ENCODE measurements at regions not wholly inside any gene's neighbourhood (a gene's known extent, or its start where the extent isn't known, plus 50 kb on each side); places are given as distances from the start of the nearest gene placed in this dataset.

DNA sequence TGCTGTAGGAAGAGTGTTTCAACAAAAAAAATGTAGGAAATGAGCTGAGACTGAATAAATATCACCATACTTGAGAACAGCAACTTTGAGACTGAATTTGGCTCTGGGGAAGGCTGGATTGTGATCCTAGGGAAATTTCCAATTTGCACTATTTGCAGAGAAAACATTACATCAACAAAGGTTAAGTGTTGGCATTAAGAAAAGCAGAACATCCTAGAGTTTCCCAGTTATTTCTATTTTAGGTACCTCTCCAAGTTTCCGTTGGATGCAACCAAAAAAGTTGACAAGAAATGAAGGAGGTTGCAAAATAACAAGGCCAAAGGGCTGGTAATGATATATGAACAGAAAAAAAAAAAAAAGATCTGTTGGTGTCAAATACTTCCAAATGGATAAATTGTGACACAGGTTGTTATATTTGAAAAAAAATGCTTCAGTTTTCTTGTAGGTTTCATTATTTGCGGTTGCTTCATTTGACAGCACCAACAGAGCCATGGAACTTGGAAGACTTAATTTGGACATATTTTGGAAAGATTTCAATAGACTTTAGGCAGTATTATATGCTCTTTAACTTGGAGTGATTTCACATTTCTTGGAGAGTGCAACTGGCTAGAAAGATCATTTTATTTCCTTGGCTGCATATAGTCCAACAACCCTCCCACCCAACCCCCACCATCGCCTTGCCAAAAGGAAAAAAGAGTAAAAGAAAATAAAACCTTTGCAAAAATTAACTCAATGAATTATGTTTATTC lies 230.8 kb downstream of the ZNF608 start:
- WGBS, 2 experiments (ENCODE audit: low coverage in 1 of 2, low lambda C conversion rate in 2 of 2, missing lambda C conversion rate in 2 of 2) = 41 to 51% methylated on average over 3 of the region's 3 CpGs
- Histone ChIP-seq H3K27me3 (replicated peaks; ENCODE audit: insufficient read depth) (no peaks in the 10 kb centered on the region), H3K79me2 (ENCODE audit: insufficient read depth) (no peaks in the 10 kb centered on the region), H3K36me3 (ENCODE audit: low read depth) (no peaks in the 10 kb centered on the region), H3K4me1 (ENCODE audit: insufficient read depth) (peaks cover 14% of the 10 kb centered on the region), H3K27ac (no peak overlapping the region), H3K9me3 (ENCODE audit: low read depth) (no peaks in the 10 kb centered on the region), H2AFZ (no peak overlapping the region), H3K4me2 (ENCODE audit: unreplicated experiment) (no peak overlapping the region), H3K4me3 (no peak overlapping the region), H3K9ac (no peak overlapping the region), H3K9me2 (ENCODE audit: insufficient read depth) (no peaks in the 10 kb centered on the region), H3F3A (ENCODE audit: insufficient read depth) (no peaks in the 10 kb centered on the region), H4K20me1 (ENCODE audit: insufficient read depth) (no peaks in the 10 kb centered on the region)
- no peak for DNase-seq
- TF ChIP-seq EZH2 (IDR thresholded peaks at IDR 0.05; ENCODE audit: insufficient read depth, poor library complexity, severe bottlenecking) = no peak
- no peak for TF ChIP-seq EZH2phosphoT487 (IDR thresholded peaks at IDR 0.05; ENCODE audit: insufficient read depth, low read depth)
- in situ Hi-C loops (cut with MboI) = no loop called here

DNA sequence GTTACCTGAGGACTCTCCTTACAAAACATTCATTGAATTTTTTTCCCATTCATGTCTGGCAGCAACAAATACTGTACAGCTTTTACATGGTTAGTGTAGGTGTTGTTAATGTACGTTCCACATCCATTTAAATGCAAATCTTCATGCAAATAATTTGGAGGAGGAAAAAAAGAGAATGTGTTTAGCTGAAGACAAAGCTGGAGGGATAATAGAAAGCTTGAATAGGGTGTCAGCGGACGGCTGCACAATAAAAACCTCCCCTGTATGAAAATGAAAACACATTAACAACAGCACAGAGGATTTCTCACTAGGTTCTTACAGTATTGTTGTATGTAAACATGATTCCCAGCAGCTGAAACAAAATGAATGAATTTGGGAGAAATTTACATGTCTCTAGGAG lies 231.5 kb downstream of the ZNF608 start:
- no peak overlapping the region for H3K4me2 ChIP-seq (ENCODE audit: unreplicated experiment)
- peaks cover 13% of the 10 kb centered on the region for H3K4me1 ChIP-seq (ENCODE audit: insufficient read depth)
- no peaks in the 10 kb centered on the region for H3F3A ChIP-seq (ENCODE audit: insufficient read depth)
- in situ Hi-C loops (cut with MboI) = no loop called here
- H3K9me2 ChIP-seq (ENCODE audit: insufficient read depth) = no peaks in the 10 kb centered on the region
- no peaks in the 10 kb centered on the region for H4K20me1 ChIP-seq (ENCODE audit: insufficient read depth)
- H3K27ac ChIP-seq = no peak overlapping the region
- no peaks in the 10 kb centered on the region for H3K9me3 ChIP-seq (ENCODE audit: low read depth)
- TF ChIP-seq EZH2 (IDR thresholded peaks at IDR 0.05; ENCODE audit: insufficient read depth, poor library complexity, severe bottlenecking) (no peak), EZH2phosphoT487 (IDR thresholded peaks at IDR 0.05; ENCODE audit: insufficient read depth, low read depth) (no peak)
- WGBS, 2 experiments (ENCODE audit: low coverage in 1 of 2, low lambda C conversion rate in 2 of 2, missing lambda C conversion rate in 2 of 2) = 91 to 99% methylated on average over 3 of the region's 3 CpGs
- H3K4me3 ChIP-seq = no peak overlapping the region
- H3K9ac ChIP-seq = no peak overlapping the region
- no peaks in the 10 kb centered on the region for H3K27me3 ChIP-seq (replicated peaks; ENCODE audit: insufficient read depth)
- no peak overlapping the region for H2AFZ ChIP-seq
- no peaks in the 10 kb centered on the region for H3K79me2 ChIP-seq (ENCODE audit: insufficient read depth)
- DNase-seq = no peak
- no peaks in the 10 kb centered on the region for H3K36me3 ChIP-seq (ENCODE audit: low read depth)

DNA sequence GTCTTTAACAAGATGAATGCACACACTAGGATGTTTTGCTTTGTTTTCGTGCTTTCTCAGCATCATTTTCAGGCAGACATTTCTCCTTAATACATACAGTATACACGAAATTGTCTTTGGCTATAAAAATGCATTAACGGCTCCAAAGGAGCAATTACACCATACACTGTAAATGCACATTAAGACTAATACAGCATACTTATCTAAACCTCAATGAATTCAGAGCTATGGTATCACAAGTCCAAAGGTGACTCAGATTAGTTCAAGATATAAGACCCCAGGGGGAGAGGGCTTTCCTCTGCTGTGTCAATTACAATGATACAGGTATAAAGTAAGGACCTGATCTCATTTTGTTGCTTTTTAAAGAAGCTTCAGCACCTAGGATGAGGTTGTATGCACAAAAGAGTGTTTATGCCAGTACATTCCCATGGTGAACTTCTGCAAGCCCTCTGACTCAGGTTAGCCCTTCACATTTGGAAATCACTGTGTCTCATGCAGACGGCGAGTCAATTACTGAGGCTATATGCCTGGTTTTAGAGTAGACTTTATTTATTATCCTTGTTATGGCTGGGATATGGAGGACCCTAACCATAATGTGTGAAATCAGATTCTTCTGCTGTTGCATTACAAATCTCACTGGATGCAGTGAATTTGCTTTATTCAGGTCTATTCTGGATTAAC lies 233.3 kb downstream of the ZNF608 start:
- H2AFZ ChIP-seq = no peak overlapping the region
- no peaks in the 10 kb centered on the region for H3K36me3 ChIP-seq (ENCODE audit: low read depth)
- no peaks in the 10 kb centered on the region for H4K20me1 ChIP-seq (ENCODE audit: insufficient read depth)
- H3K4me3 ChIP-seq = no peak overlapping the region
- TF ChIP-seq EZH2 (IDR thresholded peaks at IDR 0.05; ENCODE audit: insufficient read depth, poor library complexity, severe bottlenecking) (no peak), EZH2phosphoT487 (IDR thresholded peaks at IDR 0.05; ENCODE audit: insufficient read depth, low read depth) (no peak)
- H3K27ac ChIP-seq = no peak overlapping the region
- no peaks in the 10 kb centered on the region for H3K9me2 ChIP-seq (ENCODE audit: insufficient read depth)
- 82% methylated on average over 5 of the region's 5 CpGs for WGBS, 2 experiments (ENCODE audit: low coverage in 1 of 2, low lambda C conversion rate in 2 of 2, missing lambda C conversion rate in 2 of 2)
- H3K4me2 ChIP-seq (ENCODE audit: unreplicated experiment) = no peak overlapping the region
- no peaks in the 10 kb centered on the region for H3K9me3 ChIP-seq (ENCODE audit: low read depth)
- no peaks in the 10 kb centered on the region for H3K79me2 ChIP-seq (ENCODE audit: insufficient read depth)
- in situ Hi-C loops (cut with MboI) = no loop called here
- no peaks in the 10 kb centered on the region for H3F3A ChIP-seq (ENCODE audit: insufficient read depth)
- no peak overlapping the region for H3K9ac ChIP-seq
- no peaks in the 10 kb centered on the region for H3K27me3 ChIP-seq (replicated peaks; ENCODE audit: insufficient read depth)
- DNase-seq = peak; percentile 57
- H3K4me1 ChIP-seq (ENCODE audit: insufficient read depth) = no peaks in the 10 kb centered on the region

DNA sequence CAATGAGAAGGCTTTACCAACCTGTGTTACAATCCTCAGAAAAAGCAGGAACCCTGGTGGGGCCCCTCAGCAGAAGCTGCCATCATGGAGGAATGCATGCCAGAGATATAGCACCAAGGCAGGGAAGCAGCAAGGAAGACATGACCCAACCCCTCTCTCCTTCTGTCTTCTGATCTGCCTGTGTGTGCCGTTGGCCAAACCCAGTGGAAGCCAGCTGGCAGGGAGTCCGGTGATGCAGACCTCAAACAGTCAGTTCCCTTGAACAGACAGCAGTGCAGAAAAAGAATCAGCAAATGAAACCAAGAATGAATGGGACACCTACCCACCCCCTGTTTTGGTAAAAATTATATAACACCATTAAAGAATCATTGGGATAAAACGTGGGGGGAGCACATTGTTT lies 234.2 kb downstream of the ZNF608 start:
- H3K36me3 ChIP-seq (ENCODE audit: low read depth) = no peaks in the 10 kb centered on the region
- H3K79me2 ChIP-seq (ENCODE audit: insufficient read depth) = no peaks in the 10 kb centered on the region
- no peaks in the 10 kb centered on the region for H3F3A ChIP-seq (ENCODE audit: insufficient read depth)
- no peaks in the 10 kb centered on the region for H3K27me3 ChIP-seq (replicated peaks; ENCODE audit: insufficient read depth)
- H3K9ac ChIP-seq = no peak overlapping the region
- whole genome bisulfite sequencing, 2 experiments (ENCODE audit: low coverage in 1 of 2, low lambda C conversion rate in 2 of 2, missing lambda C conversion rate in 2 of 2) = 7 to 9% methylated on average over 3 of the region's 3 CpGs
- in situ Hi-C loops (cut with MboI) = no loop called here
- TF ChIP-seq EZH2 (IDR thresholded peaks at IDR 0.05; ENCODE audit: insufficient read depth, poor library complexity, severe bottlenecking) = no peak
- TF ChIP-seq EZH2phosphoT487 (IDR thresholded peaks at IDR 0.05; ENCODE audit: insufficient read depth, low read depth) = no peak
- no peak overlapping the region for H3K4me3 ChIP-seq
- H2AFZ ChIP-seq = no peak overlapping the region
- peak; percentile 55 for DNase-seq
- H3K4me1 ChIP-seq (ENCODE audit: insufficient read depth) = no peaks in the 10 kb centered on the region
- no peak overlapping the region for H3K4me2 ChIP-seq (ENCODE audit: unreplicated experiment)
- H3K9me2 ChIP-seq (ENCODE audit: insufficient read depth) = no peaks in the 10 kb centered on the region
- no peaks in the 10 kb centered on the region for H3K9me3 ChIP-seq (ENCODE audit: low read depth)
- H4K20me1 ChIP-seq (ENCODE audit: insufficient read depth) = no peaks in the 10 kb centered on the region
- H3K27ac ChIP-seq = no peak overlapping the region
